ENCODE measurements at regions not wholly inside any gene's neighbourhood (a gene's known extent, or its start where the extent isn't known, plus 50 kb on each side); places are given as distances from the start of the nearest gene placed in this dataset.

DNA sequence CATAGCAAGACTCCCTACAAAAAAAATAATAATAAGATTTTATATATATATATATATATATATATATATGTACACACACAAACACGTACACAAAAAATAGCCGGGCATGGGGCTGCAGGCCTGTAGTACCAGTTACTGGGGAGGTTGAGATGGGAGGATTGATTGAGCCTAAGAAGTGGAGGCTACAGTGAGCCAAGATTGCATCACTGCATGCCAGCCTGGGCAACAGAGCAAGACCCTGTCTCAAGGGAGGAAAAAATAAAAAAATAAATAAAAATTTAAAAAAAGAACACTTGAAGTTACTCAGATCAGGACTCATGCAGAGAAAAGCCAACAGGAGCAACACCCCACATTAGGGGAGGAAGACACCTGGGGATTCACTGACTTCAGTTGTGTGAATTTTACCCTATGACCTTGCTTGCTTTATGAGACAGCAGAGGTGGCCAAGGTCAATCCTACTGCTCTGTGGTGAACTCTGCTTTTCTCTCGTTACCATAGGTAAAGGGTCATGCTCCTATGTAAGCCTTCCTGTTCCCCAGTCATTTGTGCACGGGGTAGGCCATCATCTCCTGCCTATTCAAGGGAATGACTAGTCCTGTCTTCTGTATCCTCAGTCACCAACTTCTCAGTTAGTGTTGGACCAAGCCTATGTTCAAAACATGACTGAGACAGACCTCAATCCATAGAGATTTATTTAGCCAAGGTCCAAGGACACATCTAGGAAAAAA is 1119.8 kb upstream of the TMEM132C start:
- H2AFZ ChIP-seq (ENCODE audit: insufficient read depth, low read depth, low read length, poor library complexity, severe bottlenecking) = no peak overlapping the region
- H3K9me3 ChIP-seq (ENCODE audit: control extremely low read depth in 1 of 3, control insufficient read depth in 2 of 3, insufficient read depth in 1 of 3, low read length in 2 of 3) = peaks cover 0 to 19% (median 0%) of the 10 kb centered on the region in 3 donors
- POLR2A ChIA-PET = no interaction called here
- intact Hi-C loops (cut with micrococcal nuclease) = no loop called here
- no peaks in the 10 kb centered on the region for H3K36me3 ChIP-seq (replicated peaks in 1 of 2; ENCODE audit: control extremely low read depth in 1 of 2, control insufficient read depth in 1 of 2, extremely low read depth in 1 of 2, insufficient read depth in 2 of 2, low read length in 1 of 2)
- H3K27ac Mint-ChIP-seq = no peak overlapping the region
- CTCF ChIA-PET = no interaction called here
- H3K27ac ChIP-seq (ENCODE audit: low read length in 2 of 2) = no peak overlapping the region
- 74% methylated on average over 2 of the region's 4 CpGs for WGBS (ENCODE audit: insufficient coverage)
- DNase-seq (no peak), ATAC-seq (ENCODE audit: low read depth) (no peak)
- no peak overlapping the region for H3K4me2 ChIP-seq (replicated peaks; ENCODE audit: low read depth, low read length, poor library complexity, severe bottlenecking)
- H3K27me3 Mint-ChIP-seq = peaks cover 4% of the 10 kb centered on the region
- no peaks in the 10 kb centered on the region for H3K4me1 ChIP-seq (ENCODE audit: control insufficient read depth in 2 of 2, insufficient read depth in 2 of 2, low read length in 2 of 2)
- no peak overlapping the region for H3K4me3 ChIP-seq (ENCODE audit: control extremely low read depth in 1 of 5, extremely low read depth in 1 of 5, insufficient read depth in 1 of 5, low read depth in 2 of 5, low read length in 4 of 5)
- no peaks in the 10 kb centered on the region for H3K79me2 ChIP-seq (ENCODE audit: control insufficient read depth, insufficient read depth, low read length)
- no peaks in the 10 kb centered on the region for H3K4me1 Mint-ChIP-seq
- H3K27me3 ChIP-seq (replicated peaks in 1 of 4; ENCODE audit: control extremely low read depth in 1 of 4, control insufficient read depth in 3 of 4, insufficient read depth in 4 of 4, low read length in 3 of 4) = no peaks in the 10 kb centered on the region
- H4K20me1 ChIP-seq (ENCODE audit: control insufficient read depth, insufficient read depth, low read length, poor library complexity, severe bottlenecking) = no peaks in the 10 kb centered on the region
- no peak overlapping the region for H3K9ac ChIP-seq (ENCODE audit: low read length)
- no peak overlapping the region for H3K4me3 Mint-ChIP-seq
- no peaks in the 10 kb centered on the region for H3K9me3 Mint-ChIP-seq (ENCODE audit: insufficient read depth)
- TF ChIP-seq EZH2 (IDR thresholded peaks at IDR 0.05; ENCODE audit: borderline replicate concordance, insufficient read depth, low read depth, low read length, poor library complexity, severe bottlenecking) (no peak), CTCF (IDR thresholded peaks at IDR 0.05) (no peak)

- H3K27me3 Mint-ChIP-seq = peaks cover 4% of the 10 kb centered on the region
- intact Hi-C loops (cut with micrococcal nuclease) = no loop called here
- no peaks in the 10 kb centered on the region for H3K27me3 ChIP-seq (replicated peaks in 1 of 4; ENCODE audit: control extremely low read depth in 1 of 4, control insufficient read depth in 3 of 4, insufficient read depth in 4 of 4, low read length in 3 of 4)
- no peak overlapping the region for H3K27ac ChIP-seq (ENCODE audit: low read length in 2 of 2)
- H4K20me1 ChIP-seq (ENCODE audit: control insufficient read depth, insufficient read depth, low read length, poor library complexity, severe bottlenecking) = no peaks in the 10 kb centered on the region
- peaks cover 0 to 19% (median 0%) of the 10 kb centered on the region in 3 donors for H3K9me3 ChIP-seq (ENCODE audit: control extremely low read depth in 1 of 3, control insufficient read depth in 2 of 3, insufficient read depth in 1 of 3, low read length in 2 of 3)
- H2AFZ ChIP-seq (ENCODE audit: insufficient read depth, low read depth, low read length, poor library complexity, severe bottlenecking) = no peak overlapping the region
- no peaks in the 10 kb centered on the region for H3K36me3 ChIP-seq (replicated peaks in 1 of 2; ENCODE audit: control extremely low read depth in 1 of 2, control insufficient read depth in 1 of 2, extremely low read depth in 1 of 2, insufficient read depth in 2 of 2, low read length in 1 of 2)
- no peak overlapping the region for H3K4me2 ChIP-seq (replicated peaks; ENCODE audit: low read depth, low read length, poor library complexity, severe bottlenecking)
- no peaks in the 10 kb centered on the region for H3K9me3 Mint-ChIP-seq (ENCODE audit: insufficient read depth)
- ATAC-seq (ENCODE audit: low read depth) (no peak), DNase-seq (no peak)
- WGBS (ENCODE audit: insufficient coverage) = 69% methylated on average over 4 of the region's 4 CpGs
- no peak overlapping the region for H3K4me3 Mint-ChIP-seq
- H3K27ac Mint-ChIP-seq = no peak overlapping the region
- no peak overlapping the region for H3K4me3 ChIP-seq (ENCODE audit: control extremely low read depth in 1 of 5, extremely low read depth in 1 of 5, insufficient read depth in 1 of 5, low read depth in 2 of 5, low read length in 4 of 5)
- no peaks in the 10 kb centered on the region for H3K4me1 ChIP-seq (ENCODE audit: control insufficient read depth in 2 of 2, insufficient read depth in 2 of 2, low read length in 2 of 2)
- no peaks in the 10 kb centered on the region for H3K4me1 Mint-ChIP-seq
- no peak for TF ChIP-seq CTCF (IDR thresholded peaks at IDR 0.05)
- TF ChIP-seq EZH2 (IDR thresholded peaks at IDR 0.05; ENCODE audit: borderline replicate concordance, insufficient read depth, low read depth, low read length, poor library complexity, severe bottlenecking) = no peak
- CTCF ChIA-PET = no interaction called here
- H3K9ac ChIP-seq (ENCODE audit: low read length) = no peak overlapping the region
- H3K79me2 ChIP-seq (ENCODE audit: control insufficient read depth, insufficient read depth, low read length) = no peaks in the 10 kb centered on the region
- POLR2A ChIA-PET = no interaction called here
These were observed 1119.2 kb upstream of the TMEM132C start for GRCh38 chr12:127147724-127148123.

Data from B cell (primary cell).